SHP77 treated with DMSO at 0.1 percent for 48 hours (cell line): ENCODE measurements at regions not wholly inside any gene's neighbourhood (a gene's known extent, or its start where the extent isn't known, plus 50 kb on each side); places are given as distances from the start of the nearest gene placed in this dataset.

ENCODE experiments used
- DNase-seq: peaks from one replicate; lab custom pipeline; 2025; lab: John Stamatoyannopoulos, UW

GRCh38 chr10:78905015-78905956 is 163.5 kb upstream of the ZMIZ1 start:
- DNase-seq: no peak

GRCh38 chr10:78905957-78906308 is 162.8 kb upstream of the ZMIZ1 start:
- DNase-seq: peak; percentile 20

GRCh38 chr10:78906734-78907390 is 161.9 kb upstream of the ZMIZ1 start:
- no peak for DNase-seq

- no peak for DNase-seq
Measured at GRCh38 chr10:78907551-78908211, 161.1 kb upstream of the ZMIZ1 start.

GRCh38 chr10:78909221-78909620 is 159.5 kb upstream of the ZMIZ1 start:
- no peak for DNase-seq

- DNase-seq: no peak
Measured at GRCh38 chr10:78910021-78910420, 158.7 kb upstream of the ZMIZ1 start.

- DNase-seq: no peak
Measured at GRCh38 chr10:78910476-78910875, 158.3 kb upstream of the ZMIZ1 start.

- no peak for DNase-seq
Measured at GRCh38 chr10:78910886-78911285, 157.9 kb upstream of the ZMIZ1 start.

GRCh38 chr10:78911533-78912340 is 157.0 kb upstream of the ZMIZ1 start:
- DNase-seq: no peak

GRCh38 chr10:78912361-78913218 is 156.2 kb upstream of the ZMIZ1 start:
- no peak for DNase-seq

GRCh38 chr10:78913219-78914059 is 155.3 kb upstream of the ZMIZ1 start:
- no peak for DNase-seq

- no peak for DNase-seq
Measured at GRCh38 chr10:78914060-78914378, 154.7 kb upstream of the ZMIZ1 start.

- DNase-seq: no peak
Measured at GRCh38 chr10:78914502-78915189, 154.1 kb upstream of the ZMIZ1 start.

- no peak for DNase-seq
Measured at GRCh38 chr10:78915190-78915518, 153.6 kb upstream of the ZMIZ1 start.

- no peak for DNase-seq
Measured at GRCh38 chr10:78916227-78916626, 152.5 kb upstream of the ZMIZ1 start.

GRCh38 chr10:78919181-78919966 is 149.4 kb upstream of the ZMIZ1 start:
- no peak for DNase-seq

- DNase-seq: no peak
Measured at GRCh38 chr10:78920011-78920410, 148.8 kb upstream of the ZMIZ1 start.

- DNase-seq: no peak
Measured at GRCh38 chr10:78921895-78922294, 146.9 kb upstream of the ZMIZ1 start.
